ENCODE measurements at regions not wholly inside any gene's neighbourhood (a gene's known extent, or its start where the extent isn't known, plus 50 kb on each side); places are given as distances from the start of the nearest gene placed in this dataset.

DNA sequence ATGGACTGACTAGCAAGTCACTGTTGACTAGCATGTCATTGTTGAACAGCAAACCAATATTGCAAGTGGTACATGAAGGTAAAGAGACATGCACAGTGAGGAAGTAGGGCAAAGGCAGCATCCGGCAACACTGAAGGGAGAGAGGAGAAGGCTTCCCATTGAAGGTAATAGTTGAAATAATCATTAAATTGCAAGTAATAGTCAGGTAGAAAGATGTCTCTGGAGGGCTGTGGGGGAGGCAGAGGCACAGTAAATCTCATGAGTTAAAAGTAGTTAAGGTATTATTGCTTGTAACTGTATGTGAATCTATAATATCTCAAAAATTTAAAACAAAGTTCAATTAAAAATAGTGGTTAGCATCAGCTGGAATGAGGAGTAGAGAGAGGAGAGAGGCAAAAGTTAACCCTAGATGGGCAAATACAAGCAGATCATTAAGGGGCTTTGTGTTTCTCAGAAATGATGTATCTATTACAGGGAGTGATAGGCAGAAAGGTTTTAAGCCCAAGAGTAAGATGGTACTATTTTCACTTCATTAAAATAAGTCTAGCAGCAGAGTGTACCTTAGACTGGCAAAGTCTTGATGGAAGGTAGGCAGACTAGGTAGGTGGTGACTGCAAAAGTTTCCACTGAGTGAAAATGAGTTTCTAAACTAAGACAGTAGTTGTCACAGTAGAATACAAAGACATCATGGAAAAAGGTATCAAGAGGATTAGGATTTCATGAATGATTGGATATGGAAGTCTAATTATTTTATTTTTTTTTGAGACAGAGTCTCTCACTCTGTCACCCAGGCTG, 776.6 kb downstream of the RAB28 start:
- H3K9me3 ChIP-seq (ENCODE audit: low read length): no peaks in the 10 kb centered on the region
- H3K79me2 ChIP-seq (replicated peaks; ENCODE audit: insufficient read depth, low read length): no peaks in the 10 kb centered on the region
- no peaks in the 10 kb centered on the region for H3F3A ChIP-seq (ENCODE audit: insufficient read depth, low read length, poor library complexity, severe bottlenecking)
- TF ChIP-seq RAD21 (conservative IDR thresholded peaks at IDR 0.05) (no peak), EP300 (conservative IDR thresholded peaks at IDR 0.05; ENCODE audit: poor library complexity, severe bottlenecking) (no peak), TAF1 (IDR thresholded peaks at IDR 0.05; ENCODE audit: low read depth) (no peak), POLR2AphosphoS5 (IDR thresholded peaks at IDR 0.05) (no peak), SMC3 (conservative IDR thresholded peaks at IDR 0.05; ENCODE audit: poor library complexity) (no peak), REST (IDR thresholded peaks at IDR 0.05; ENCODE audit: borderline replicate concordance) (no peak), MXI1 (conservative IDR thresholded peaks at IDR 0.05; ENCODE audit: poor library complexity, severe bottlenecking) (no peak), EZH2 (IDR thresholded peaks at IDR 0.05; ENCODE audit: borderline replicate concordance, insufficient read depth, low read length, poor library complexity, severe bottlenecking) (no peak)
- TF ChIP-seq, protein P1, sequence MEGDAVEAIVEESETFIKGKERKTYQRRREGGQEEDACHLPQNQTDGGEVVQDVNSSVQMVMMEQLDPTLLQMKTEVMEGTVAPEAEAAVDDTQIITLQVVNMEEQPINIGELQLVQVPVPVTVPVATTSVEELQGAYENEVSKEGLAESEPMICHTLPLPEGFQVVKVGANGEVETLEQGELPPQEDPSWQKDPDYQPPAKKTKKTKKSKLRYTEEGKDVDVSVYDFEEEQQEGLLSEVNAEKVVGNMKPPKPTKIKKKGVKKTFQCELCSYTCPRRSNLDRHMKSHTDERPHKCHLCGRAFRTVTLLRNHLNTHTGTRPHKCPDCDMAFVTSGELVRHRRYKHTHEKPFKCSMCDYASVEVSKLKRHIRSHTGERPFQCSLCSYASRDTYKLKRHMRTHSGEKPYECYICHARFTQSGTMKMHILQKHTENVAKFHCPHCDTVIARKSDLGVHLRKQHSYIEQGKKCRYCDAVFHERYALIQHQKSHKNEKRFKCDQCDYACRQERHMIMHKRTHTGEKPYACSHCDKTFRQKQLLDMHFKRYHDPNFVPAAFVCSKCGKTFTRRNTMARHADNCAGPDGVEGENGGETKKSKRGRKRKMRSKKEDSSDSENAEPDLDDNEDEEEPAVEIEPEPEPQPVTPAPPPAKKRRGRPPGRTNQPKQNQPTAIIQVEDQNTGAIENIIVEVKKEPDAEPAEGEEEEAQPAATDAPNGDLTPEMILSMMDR (IDR thresholded peaks at IDR 0.05; ENCODE audit: poor library complexity, severe bottlenecking): no peak
- H4K20me1 ChIP-seq (ENCODE audit: insufficient read depth): no peaks in the 10 kb centered on the region
- H2AFZ ChIP-seq (ENCODE audit: low read depth, low read length): no peak overlapping the region
- no peaks in the 10 kb centered on the region for H3K36me3 ChIP-seq (ENCODE audit: insufficient read depth, low read length)
- no peak overlapping the region for H3K4me2 ChIP-seq (ENCODE audit: low read length)
- H3K27me3 ChIP-seq (ENCODE audit: insufficient read depth, low read depth, low read length): no peaks in the 10 kb centered on the region
- no peak overlapping the region for H3K27ac ChIP-seq (ENCODE audit: low read length)
- H3K9me2 ChIP-seq (ENCODE audit: insufficient read depth, low read length): no peaks in the 10 kb centered on the region
- no peak overlapping the region for H3K4me3 ChIP-seq (ENCODE audit: low read length)
- H3K9ac ChIP-seq (ENCODE audit: low read length): no peak overlapping the region

DNA sequence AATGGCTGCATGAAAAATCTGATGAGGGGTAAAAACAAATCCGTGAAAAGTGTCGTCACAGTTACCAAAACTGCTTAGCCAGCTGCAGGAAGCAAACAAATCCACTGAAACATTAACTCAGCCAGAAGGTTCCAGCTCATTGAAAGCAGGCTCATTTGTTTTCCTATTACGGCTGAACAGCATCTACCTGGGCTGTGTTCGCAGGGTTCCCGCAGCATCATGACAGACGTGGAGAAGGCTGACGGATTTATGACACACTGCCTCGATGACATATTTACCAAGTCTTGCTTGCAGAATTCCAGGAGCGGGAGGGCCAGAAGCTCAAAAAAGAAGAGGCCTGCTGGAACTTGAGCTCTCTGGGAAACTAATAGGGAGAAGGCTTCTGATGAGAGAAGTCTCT, 781.1 kb downstream of the RAB28 start:
- Histone ChIP-seq H3K79me2 (replicated peaks; ENCODE audit: insufficient read depth, low read length) (no peaks in the 10 kb centered on the region), H3K9ac (ENCODE audit: low read length) (no peak overlapping the region), H3K4me2 (ENCODE audit: low read length) (no peak overlapping the region), H3K9me3 (ENCODE audit: low read length) (no peaks in the 10 kb centered on the region), H3K27me3 (ENCODE audit: insufficient read depth, low read depth, low read length) (no peaks in the 10 kb centered on the region), H3K4me3 (ENCODE audit: low read length) (no peak overlapping the region), H3K27ac (ENCODE audit: low read length) (no peak overlapping the region), H2AFZ (ENCODE audit: low read depth, low read length) (no peak overlapping the region), H3K9me2 (ENCODE audit: insufficient read depth, low read length) (no peaks in the 10 kb centered on the region), H3K36me3 (ENCODE audit: insufficient read depth, low read length) (no peaks in the 10 kb centered on the region), H4K20me1 (ENCODE audit: insufficient read depth) (no peaks in the 10 kb centered on the region), H3F3A (ENCODE audit: insufficient read depth, low read length, poor library complexity, severe bottlenecking) (no peaks in the 10 kb centered on the region)
- TF ChIP-seq REST (IDR thresholded peaks at IDR 0.05; ENCODE audit: borderline replicate concordance) (no peak), EP300 (conservative IDR thresholded peaks at IDR 0.05; ENCODE audit: poor library complexity, severe bottlenecking) (no peak), TAF1 (IDR thresholded peaks at IDR 0.05; ENCODE audit: low read depth) (no peak), SMC3 (conservative IDR thresholded peaks at IDR 0.05; ENCODE audit: poor library complexity) (no peak), RAD21 (conservative IDR thresholded peaks at IDR 0.05) (no peak), POLR2AphosphoS5 (IDR thresholded peaks at IDR 0.05) (no peak), MXI1 (conservative IDR thresholded peaks at IDR 0.05; ENCODE audit: poor library complexity, severe bottlenecking) (no peak), EZH2 (IDR thresholded peaks at IDR 0.05; ENCODE audit: borderline replicate concordance, insufficient read depth, low read length, poor library complexity, severe bottlenecking) (no peak)
- TF ChIP-seq, protein P1 (IDR thresholded peaks at IDR 0.05; ENCODE audit: poor library complexity, severe bottlenecking): no peak
